Endothelial cell of umbilical vein (primary cell): ENCODE measurements at regions not wholly inside any gene's neighbourhood (a gene's known extent, or its start where the extent isn't known, plus 50 kb on each side); places are given as distances from the start of the nearest gene placed in this dataset.

Experiments
- BruUV-seq: library from RNA; stranded (reverse); fragments of 400-500 nt; replicated peaks from 2 replicates; lab custom pipeline; 2021; lab: Mats Ljungman, UMichigan
- CTCF ChIA-PET: fragments of 300-600, 350-600 bp; sonication (Branson Sonifier 250); formaldehyde crosslinking; loops from one replicate; lab custom pipeline; 2021; ENCODE audit warnings: antibody characterized with exemption, inconsistent platforms; lab: Charles Lee
- POLR2A ChIA-PET: fragments of 300-600, 350-600 bp; sonication (Branson Sonifier 250); formaldehyde crosslinking; loops from one replicate; lab custom pipeline; 2021; ENCODE audit warnings: antibody characterized with exemption, inconsistent platforms; lab: Charles Lee
- DNase-seq: peaks from one replicate; pipeline ENCODE4 v3.0.0-alpha.2; 2011; ENCODE audit warnings: low read depth, low spot score
- FAIRE-seq: peaks from 2 replicates; lab custom pipeline; 2011; peaks lifted over from hg19 to GRCh38; lab: Jason Lieb, UNC
- H2AFZ ChIP-seq: 2 replicates; pipeline ENCODE4 v1.6.0; 2012; ENCODE audit warnings: low read depth, low read length, control low read depth, inconsistent platforms
- H3K27ac ChIP-seq: 2 replicates; pipeline ENCODE4 v1.5.1; 2011; ENCODE audit warnings: low read depth, mild to moderate bottlenecking, control low read depth, low read length, moderate library complexity; ENCODE audit not compliant: insufficient read depth
- H3K27me3 ChIP-seq, 2 experiments: 2 replicates each; pipeline versions ENCODE4 v1.6.0 to v1.6.1; 2011; ENCODE audit warnings: low read length in 2 of 2, mixed read lengths in 1 of 2; ENCODE audit not compliant: control insufficient read depth in 2 of 2, insufficient read depth in 2 of 2
- H3K36me3 ChIP-seq, 2 experiments: 2 replicates in 1 of 2; 3 replicates in 1 of 2; pipeline ENCODE4 v1.5.1; 2011; ENCODE audit warnings: low read length in 2 of 2, mild to moderate bottlenecking in 1 of 2, moderate library complexity in 1 of 2; ENCODE audit not compliant: control insufficient read depth in 2 of 2, insufficient read depth in 2 of 2; ENCODE audit errors: extremely low read depth in 1 of 2
- H3K4me1 ChIP-seq: 3 replicates; pipeline ENCODE4 v1.5.1; 2011; ENCODE audit warnings: mild to moderate bottlenecking, low read length; ENCODE audit not compliant: control insufficient read depth, insufficient read depth; ENCODE audit errors: extremely low read depth
- H3K4me2 ChIP-seq: 2 replicates; pipeline ENCODE4 v1.6.1; 2011; ENCODE audit warnings: low read length, control low read depth, mixed read lengths; ENCODE audit not compliant: insufficient read depth
- H3K4me3 ChIP-seq, 3 experiments: fragments of 200-600 bp in 1 of 3; sonication (generic), shearing (Covaris generic) in 1 of 3; replicated peaks in 1 of 3; 2 replicates each; pipeline ENCODE4 v1.5.1; 2011 to 2016; ENCODE audit warnings: control low read depth in 3 of 3, low read length in 3 of 3, mild to moderate bottlenecking in 2 of 3, inconsistent platforms in 1 of 3, low read depth in 1 of 3, moderate library complexity in 1 of 3; ENCODE audit not compliant: insufficient read depth in 1 of 3
- H3K79me2 ChIP-seq: 2 replicates; pipeline ENCODE4 v1.6.0; 2012; ENCODE audit warnings: low read length, inconsistent platforms; ENCODE audit not compliant: control insufficient read depth, insufficient read depth
- H3K9ac ChIP-seq: replicated peaks from 2 replicates; pipeline ENCODE3; 2011; ENCODE audit warnings: low read length, control low read depth; ENCODE audit not compliant: insufficient read depth; ENCODE audit errors: extremely low read depth
- H3K9me1 ChIP-seq: replicated peaks from 3 replicates; pipeline ENCODE4 v1.6.0; 2011; ENCODE audit warnings: mild to moderate bottlenecking, low read length; ENCODE audit not compliant: control insufficient read depth, insufficient read depth; ENCODE audit errors: extremely low read depth
- H3K9me3 ChIP-seq: replicated peaks from 2 replicates; pipeline ENCODE4 v1.5.1; 2012; ENCODE audit warnings: low read length, inconsistent platforms; ENCODE audit not compliant: control insufficient read depth, insufficient read depth
- H4K20me1 ChIP-seq: replicated peaks from 2 replicates; pipeline ENCODE3; 2011; ENCODE audit warnings: mild to moderate bottlenecking, low read length; ENCODE audit not compliant: control insufficient read depth, insufficient read depth; ENCODE audit errors: extremely low read depth
- CTCF ChIP-seq, 2 donors: IDR thresholded peaks; 1 replicate in 1 of 2; 2 replicates in 1 of 2; pipeline ENCODE4 v1.5.1; 2011; ENCODE audit warnings: low read length in 2 of 2, mild to moderate bottlenecking in 2 of 2, moderate library complexity in 2 of 2, control low read depth in 1 of 2, inconsistent platforms in 1 of 2, low read depth in 1 of 2; ENCODE audit not compliant: insufficient read depth in 1 of 2; ENCODE audit errors: extremely low read depth in 1 of 2
- EZH2 ChIP-seq: IDR thresholded peaks from 2 replicates; pipeline ENCODE4 v1.6.1; 2012; ENCODE audit warnings: borderline replicate concordance, low read depth, mild to moderate bottlenecking, moderate library complexity, low read length, inconsistent platforms; ENCODE audit not compliant: severe bottlenecking
- FOS ChIP-seq: IDR thresholded peaks from 2 replicates; pipeline ENCODE4 v1.6.1; 2011; ENCODE audit warnings: mild to moderate bottlenecking, low read length, moderate library complexity, borderline replicate concordance; ENCODE audit not compliant: insufficient read depth
- GATA2 ChIP-seq: IDR thresholded peaks from 2 replicates; pipeline ENCODE4 v1.7.0; 2011; ENCODE audit warnings: low read depth, mild to moderate bottlenecking, moderate library complexity, mixed read lengths, low read length; ENCODE audit not compliant: insufficient read length, insufficient read depth
- JUN ChIP-seq: IDR thresholded peaks from 2 replicates; pipeline ENCODE4 v1.6.1; 2011; ENCODE audit warnings: borderline replicate concordance, low read depth; ENCODE audit not compliant: insufficient read length, insufficient read depth
- MAX ChIP-seq: IDR thresholded peaks from 2 replicates; pipeline ENCODE4 v1.6.1; 2011; ENCODE audit not compliant: insufficient read depth, insufficient read length
- MYC ChIP-seq: IDR thresholded peaks from one replicate; pipeline ENCODE4 v1.6.1; 2011; ENCODE audit warnings: mild to moderate bottlenecking, low read depth, low read length
- POLR2A ChIP-seq: IDR thresholded peaks from 2 replicates; pipeline ENCODE4 v1.6.1; 2012; ENCODE audit warnings: low read depth, mild to moderate bottlenecking, control low read depth, low read length
- POLR2AphosphoS5 ChIP-seq: IDR thresholded peaks from 2 replicates; pipeline ENCODE4 v1.6.1; 2012; ENCODE audit warnings: low read depth, mild to moderate bottlenecking, control low read depth, low read length, moderate library complexity; ENCODE audit not compliant: insufficient read depth
- dilution Hi-C: fragments of 300-500 bp; cut with MboI; formaldehyde crosslinking; loops from one replicate; pipeline ENCODE4 v1.15.0; 2019; ENCODE audit warnings: low sequenced_read_pairs; ENCODE audit not compliant: extremely low pct_ligation_motif_present
- intact Hi-C: fragments of 100-400 bp; cut with micrococcal nuclease; formaldehyde crosslinking; loops from one replicate; pipeline ENCODE4 v1.10.0; 2022

- Histone ChIP-seq H3K9ac (no peak overlapping the region), H3K4me3 (no peak overlapping the region), H3K79me2 (no peaks in the 10 kb centered on the region), H3K36me3 (no peaks in the 10 kb centered on the region), H3K27ac (no peak overlapping the region), H3K9me1 (no peaks in the 10 kb centered on the region), H3K27me3 (peaks cover 0 to 3% of the 10 kb centered on the region in 2 experiments), H2AFZ (no peak overlapping the region), H3K9me3 (no peaks in the 10 kb centered on the region), H4K20me1 (no peaks in the 10 kb centered on the region), H3K4me2 (no peak overlapping the region), H3K4me1 (peaks cover 10% of the 10 kb centered on the region)
- BruUV-seq: no TSS peak
- TF ChIP-seq POLR2AphosphoS5: no peak
- TF ChIP-seq MYC: no peak
- TF ChIP-seq MAX: no peak
- no peak for TF ChIP-seq CTCF (IDR thresholded peaks at IDR 0.05; ENCODE audit: extremely low read depth in 1 of 2, insufficient read depth in 1 of 2, low read depth in 1 of 2, low read length in 2 of 2)
- TF ChIP-seq FOS: no peak
- TF ChIP-seq POLR2A: no peak
- no peak for TF ChIP-seq EZH2
- TF ChIP-seq JUN: no peak
- TF ChIP-seq GATA2: no peak
- FAIRE-seq: no peak
- ChIA-PET CTCF (interaction anchor here (0.9 kb wide), 2 partner anchors 93 to 312 kb away, joined by 3 read pairs; no protein-coding TSS in a partner anchor), POLR2A (no interaction called here)
- dilution Hi-C loops (no loop called here), intact Hi-C loops (no loop called here)
- no peak for DNase-seq
Observed at GRCh38 chr10:78359640-78360091, 326.0 kb downstream of the RPS24 start.
